Osteocyte (in vitro differentiated cells): ENCODE measurements at regions not wholly inside any gene's neighbourhood (a gene's known extent, or its start where the extent isn't known, plus 50 kb on each side); places are given as distances from the start of the nearest gene placed in this dataset.

Source experiments
- DNase-seq: peaks from one replicate; pipeline ENCODE4 v3.0.0; 2021; ENCODE audit warnings: mixed read lengths; ENCODE audit not compliant: unreplicated experiment; ENCODE audit errors: extremely low spot score
- H3K27ac Mint-ChIP-seq: one replicate; pipeline ENCODE4 v1.8.0; 2021; ENCODE audit warnings: mild to moderate bottlenecking, mixed read lengths; ENCODE audit not compliant: unreplicated experiment
- H3K27me3 Mint-ChIP-seq: one replicate; pipeline ENCODE4 v1.8.0; 2021; ENCODE audit warnings: mixed read lengths; ENCODE audit not compliant: unreplicated experiment
- H3K36me3 Mint-ChIP-seq: one replicate; pipeline ENCODE4 v1.8.0; 2021; ENCODE audit warnings: mixed read lengths; ENCODE audit not compliant: unreplicated experiment
- H3K4me1 Mint-ChIP-seq: one replicate; pipeline ENCODE4 v1.8.0; 2021; ENCODE audit warnings: mixed read lengths; ENCODE audit not compliant: unreplicated experiment
- H3K4me3 Mint-ChIP-seq: one replicate; pipeline ENCODE4 v1.8.0; 2021; ENCODE audit warnings: mild to moderate bottlenecking, moderate library complexity, mixed read lengths; ENCODE audit not compliant: unreplicated experiment
- H3K9me3 Mint-ChIP-seq: one replicate; pipeline ENCODE4 v1.8.0; 2021; ENCODE audit warnings: mixed read lengths; ENCODE audit not compliant: unreplicated experiment
- TF ChIP-seq, protein P1 (sequence below): fragments of 200-600 bp; sonication (generic); IDR thresholded peaks from 2 replicates; pipeline ENCODE4 v1.5.0; 2021; ENCODE audit warnings: antibody characterized with exemption, mild to moderate bottlenecking, moderate library complexity

DNA sequence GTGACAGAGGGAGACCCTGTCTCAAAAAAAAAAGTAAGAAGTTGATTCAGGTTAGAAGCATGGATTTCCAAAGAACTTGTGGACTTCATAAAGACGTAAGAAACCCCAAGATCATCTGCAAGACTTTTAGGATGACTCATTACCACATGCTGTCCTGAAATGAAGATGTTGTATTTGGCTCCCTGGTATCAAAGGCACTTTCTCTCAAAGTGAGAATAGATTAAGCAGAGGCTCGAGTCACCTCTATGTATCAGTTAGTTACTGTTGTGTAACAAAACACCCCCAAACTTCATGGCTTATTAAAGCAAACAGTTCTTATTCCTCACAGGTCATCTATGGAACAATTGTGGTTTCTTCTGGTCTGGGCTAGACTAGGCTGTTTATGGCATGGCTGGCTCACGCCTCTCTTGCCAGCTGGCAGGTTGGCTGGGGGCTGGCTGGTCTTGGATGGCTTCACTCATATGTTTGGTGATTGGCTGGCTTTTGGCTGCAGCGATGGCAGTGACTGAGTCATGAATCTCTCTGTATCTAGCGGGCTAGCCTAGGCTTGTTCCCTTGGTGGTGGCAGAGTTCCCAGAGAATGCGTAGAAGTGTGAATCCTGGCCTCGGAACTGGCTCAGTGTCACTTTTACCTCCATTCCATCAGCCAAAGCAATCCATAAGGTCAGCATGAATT, 60.4 kb upstream of the MSI2 start:
- no peak overlapping the region for H3K4me3 Mint-ChIP-seq
- peak; percentile 62 for DNase-seq
- peaks cover 5% of the 10 kb centered on the region for H3K9me3 Mint-ChIP-seq
- TF ChIP-seq, protein P1, sequence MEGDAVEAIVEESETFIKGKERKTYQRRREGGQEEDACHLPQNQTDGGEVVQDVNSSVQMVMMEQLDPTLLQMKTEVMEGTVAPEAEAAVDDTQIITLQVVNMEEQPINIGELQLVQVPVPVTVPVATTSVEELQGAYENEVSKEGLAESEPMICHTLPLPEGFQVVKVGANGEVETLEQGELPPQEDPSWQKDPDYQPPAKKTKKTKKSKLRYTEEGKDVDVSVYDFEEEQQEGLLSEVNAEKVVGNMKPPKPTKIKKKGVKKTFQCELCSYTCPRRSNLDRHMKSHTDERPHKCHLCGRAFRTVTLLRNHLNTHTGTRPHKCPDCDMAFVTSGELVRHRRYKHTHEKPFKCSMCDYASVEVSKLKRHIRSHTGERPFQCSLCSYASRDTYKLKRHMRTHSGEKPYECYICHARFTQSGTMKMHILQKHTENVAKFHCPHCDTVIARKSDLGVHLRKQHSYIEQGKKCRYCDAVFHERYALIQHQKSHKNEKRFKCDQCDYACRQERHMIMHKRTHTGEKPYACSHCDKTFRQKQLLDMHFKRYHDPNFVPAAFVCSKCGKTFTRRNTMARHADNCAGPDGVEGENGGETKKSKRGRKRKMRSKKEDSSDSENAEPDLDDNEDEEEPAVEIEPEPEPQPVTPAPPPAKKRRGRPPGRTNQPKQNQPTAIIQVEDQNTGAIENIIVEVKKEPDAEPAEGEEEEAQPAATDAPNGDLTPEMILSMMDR, result no peak
- H3K36me3 Mint-ChIP-seq, result peaks cover 2% of the 10 kb centered on the region
- peaks cover 42% of the 10 kb centered on the region for H3K27me3 Mint-ChIP-seq
- no peak overlapping the region for H3K27ac Mint-ChIP-seq
- no peaks in the 10 kb centered on the region for H3K4me1 Mint-ChIP-seq

DNA sequence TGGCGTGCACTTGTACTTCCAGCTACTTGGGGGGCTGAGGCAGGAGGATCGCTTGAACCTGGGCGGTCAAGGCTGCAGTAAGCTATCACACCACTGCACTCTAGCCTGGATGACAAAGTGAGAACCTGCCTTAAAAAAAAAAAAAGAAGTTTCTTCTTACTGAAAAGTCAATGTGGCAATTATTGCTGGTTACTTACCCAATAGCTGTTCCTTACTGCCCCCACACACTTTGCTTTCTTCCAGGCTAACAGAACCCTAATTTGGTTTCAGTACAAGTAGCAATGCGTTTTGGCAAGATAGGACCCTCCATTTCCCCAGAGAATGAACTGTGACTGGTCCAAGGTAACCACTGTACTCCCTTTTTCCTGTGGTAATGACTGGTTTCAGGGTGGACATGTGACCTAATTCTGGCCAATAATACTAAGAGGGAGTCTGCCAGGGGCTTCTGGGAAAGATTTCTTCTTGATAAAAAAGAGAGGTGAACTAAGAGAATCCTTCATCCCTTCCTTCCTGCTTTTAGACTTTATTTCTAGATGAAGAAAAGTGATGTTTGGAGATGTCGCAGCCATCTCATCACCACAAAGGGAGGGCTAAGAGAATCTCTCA, 58.8 kb upstream of the MSI2 start:
- DNase-seq, result no peak
- no peak overlapping the region for H3K27ac Mint-ChIP-seq
- peaks cover 5% of the 10 kb centered on the region for H3K9me3 Mint-ChIP-seq
- H3K4me1 Mint-ChIP-seq, result no peaks in the 10 kb centered on the region
- TF ChIP-seq, protein P1, result no peak
- H3K4me3 Mint-ChIP-seq, result no peak overlapping the region
- H3K27me3 Mint-ChIP-seq, result peaks cover 28% of the 10 kb centered on the region
- H3K36me3 Mint-ChIP-seq, result peaks cover 2% of the 10 kb centered on the region

DNA sequence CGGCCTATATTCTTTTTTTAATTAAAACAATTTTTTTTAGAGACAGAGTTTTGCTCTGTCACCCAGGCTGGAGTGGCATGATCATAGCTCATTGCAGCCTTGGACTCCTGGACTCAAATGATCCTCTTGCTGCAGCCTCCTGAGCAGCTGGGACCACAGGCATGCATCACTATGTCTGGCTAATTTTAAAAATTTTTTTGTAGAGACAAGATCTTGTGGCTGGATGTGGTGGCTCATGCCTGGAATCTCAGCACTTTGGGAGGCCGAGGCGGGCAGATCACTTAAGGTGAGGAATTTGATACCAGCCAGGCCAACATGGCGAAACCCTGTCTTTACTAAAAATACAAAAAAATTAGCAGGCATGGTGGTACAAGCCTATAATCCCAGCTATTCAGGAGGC, 54.8 kb upstream of the MSI2 start:
- no peak for DNase-seq
- Mint-ChIP-seq H3K27me3 (peaks cover 27% of the 10 kb centered on the region), H3K27ac (no peak overlapping the region), H3K9me3 (no peaks in the 10 kb centered on the region), H3K36me3 (no peaks in the 10 kb centered on the region), H3K4me1 (no peaks in the 10 kb centered on the region), H3K4me3 (no peak overlapping the region)
- TF ChIP-seq, protein P1, result no peak

DNA sequence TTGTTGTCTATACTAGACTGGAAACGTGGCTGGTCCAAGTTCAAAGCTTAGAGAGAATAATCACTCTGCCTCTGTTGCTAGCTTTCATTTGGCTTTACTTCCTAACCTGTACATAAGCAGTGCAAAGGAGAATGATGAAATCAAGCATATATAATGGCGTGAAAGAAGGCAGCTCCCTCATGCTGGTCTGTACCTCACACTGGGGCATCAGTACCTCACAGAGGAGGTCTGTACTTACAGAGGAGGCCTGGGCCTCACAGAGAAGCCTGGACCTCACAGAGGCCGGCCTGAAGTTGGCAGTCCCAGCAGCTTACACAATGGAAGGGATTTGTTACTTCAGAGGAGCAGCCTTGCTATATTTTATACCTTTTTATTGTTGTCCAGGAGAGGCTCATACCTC, 53.3 kb upstream of the MSI2 start:
- Mint-ChIP-seq H3K4me3 (no peak overlapping the region), H3K9me3 (peaks cover 8% of the 10 kb centered on the region), H3K27ac (no peak overlapping the region), H3K4me1 (no peaks in the 10 kb centered on the region), H3K36me3 (no peaks in the 10 kb centered on the region), H3K27me3 (peaks cover 26% of the 10 kb centered on the region)
- TF ChIP-seq, protein P1, result no peak
- no peak for DNase-seq
